ENCODE measurements at regions not wholly inside any gene's neighbourhood (a gene's known extent, or its start where the extent isn't known, plus 50 kb on each side); places are given as distances from the start of the nearest gene placed in this dataset.

DNA sequence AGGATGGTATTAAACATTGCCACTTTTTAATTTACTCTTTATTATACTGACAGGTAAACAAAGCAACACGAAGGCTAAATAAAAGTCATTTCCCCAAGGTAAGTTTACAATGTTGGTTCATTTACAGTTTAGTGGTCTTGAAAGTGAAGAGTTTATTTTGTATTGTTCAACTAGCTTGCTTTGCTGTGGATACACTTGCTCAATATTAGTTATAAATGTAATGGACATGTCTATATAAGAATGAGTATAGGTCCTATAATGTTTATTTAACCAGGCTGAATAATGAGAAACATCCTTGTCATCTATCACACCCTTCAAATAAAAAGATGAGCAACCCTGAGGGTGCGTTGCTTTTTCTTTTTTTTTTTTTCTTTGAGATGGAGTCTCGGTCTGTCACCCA lies 1129.4 kb downstream of the TSN start:
- DNase-seq (no peak), ATAC-seq (ENCODE audit: low FRiP score in 2 of 2) (no peak)
- Histone ChIP-seq H3K4me3 (no peak overlapping the region), H3K27ac (no peak overlapping the region), H3K27me3 (no peaks in the 10 kb centered on the region), H3K4me1 (no peaks in the 10 kb centered on the region), H3K36me3 (no peaks in the 10 kb centered on the region), H3K9me3 (no peaks in the 10 kb centered on the region)
- WGBS, 2 donors: 80 to 82% methylated on average over 3 of the region's 3 CpGs
- TF ChIP-seq POLR2A (IDR thresholded peaks at IDR 0.05) (no peak), EP300 (IDR thresholded peaks at IDR 0.05) (no peak), POLR2AphosphoS5 (IDR thresholded peaks at IDR 0.05) (no peak)
- TF ChIP-seq, protein P1, sequence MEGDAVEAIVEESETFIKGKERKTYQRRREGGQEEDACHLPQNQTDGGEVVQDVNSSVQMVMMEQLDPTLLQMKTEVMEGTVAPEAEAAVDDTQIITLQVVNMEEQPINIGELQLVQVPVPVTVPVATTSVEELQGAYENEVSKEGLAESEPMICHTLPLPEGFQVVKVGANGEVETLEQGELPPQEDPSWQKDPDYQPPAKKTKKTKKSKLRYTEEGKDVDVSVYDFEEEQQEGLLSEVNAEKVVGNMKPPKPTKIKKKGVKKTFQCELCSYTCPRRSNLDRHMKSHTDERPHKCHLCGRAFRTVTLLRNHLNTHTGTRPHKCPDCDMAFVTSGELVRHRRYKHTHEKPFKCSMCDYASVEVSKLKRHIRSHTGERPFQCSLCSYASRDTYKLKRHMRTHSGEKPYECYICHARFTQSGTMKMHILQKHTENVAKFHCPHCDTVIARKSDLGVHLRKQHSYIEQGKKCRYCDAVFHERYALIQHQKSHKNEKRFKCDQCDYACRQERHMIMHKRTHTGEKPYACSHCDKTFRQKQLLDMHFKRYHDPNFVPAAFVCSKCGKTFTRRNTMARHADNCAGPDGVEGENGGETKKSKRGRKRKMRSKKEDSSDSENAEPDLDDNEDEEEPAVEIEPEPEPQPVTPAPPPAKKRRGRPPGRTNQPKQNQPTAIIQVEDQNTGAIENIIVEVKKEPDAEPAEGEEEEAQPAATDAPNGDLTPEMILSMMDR (IDR thresholded peaks at IDR 0.05): no peak

DNA sequence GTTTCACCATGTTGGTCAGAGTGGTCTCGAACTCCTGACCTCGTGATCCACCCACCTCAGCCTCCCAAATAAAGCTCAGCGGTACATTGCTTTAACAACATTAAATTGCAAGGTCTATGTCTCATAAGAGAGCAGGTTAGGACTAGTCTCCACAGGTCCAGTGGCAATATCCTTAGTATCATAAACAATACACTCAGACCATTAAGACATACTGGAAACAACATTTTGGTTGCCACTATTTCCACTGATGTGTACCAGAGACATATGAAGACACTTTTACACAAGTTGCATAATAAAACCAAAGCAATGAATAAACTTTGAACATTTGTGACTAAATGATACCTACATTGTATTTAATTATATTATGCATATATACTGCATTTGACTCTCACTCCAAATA lies 1130.0 kb downstream of the TSN start:
- no peaks in the 10 kb centered on the region for H3K27me3 ChIP-seq
- H3K4me3 ChIP-seq: no peak overlapping the region
- no peak overlapping the region for H3K27ac ChIP-seq
- no peaks in the 10 kb centered on the region for H3K36me3 ChIP-seq
- DNase-seq: no peak
- ATAC-seq (ENCODE audit: low FRiP score in 2 of 2): no peak
- TF ChIP-seq POLR2A (IDR thresholded peaks at IDR 0.05) (no peak), EP300 (IDR thresholded peaks at IDR 0.05) (no peak)
- TF ChIP-seq, protein P1 (IDR thresholded peaks at IDR 0.05): no peak
- no peaks in the 10 kb centered on the region for H3K9me3 ChIP-seq
- H3K4me1 ChIP-seq: no peaks in the 10 kb centered on the region
- 75 to 93% methylated on average over 3 of the region's 3 CpGs for WGBS, 2 donors

DNA sequence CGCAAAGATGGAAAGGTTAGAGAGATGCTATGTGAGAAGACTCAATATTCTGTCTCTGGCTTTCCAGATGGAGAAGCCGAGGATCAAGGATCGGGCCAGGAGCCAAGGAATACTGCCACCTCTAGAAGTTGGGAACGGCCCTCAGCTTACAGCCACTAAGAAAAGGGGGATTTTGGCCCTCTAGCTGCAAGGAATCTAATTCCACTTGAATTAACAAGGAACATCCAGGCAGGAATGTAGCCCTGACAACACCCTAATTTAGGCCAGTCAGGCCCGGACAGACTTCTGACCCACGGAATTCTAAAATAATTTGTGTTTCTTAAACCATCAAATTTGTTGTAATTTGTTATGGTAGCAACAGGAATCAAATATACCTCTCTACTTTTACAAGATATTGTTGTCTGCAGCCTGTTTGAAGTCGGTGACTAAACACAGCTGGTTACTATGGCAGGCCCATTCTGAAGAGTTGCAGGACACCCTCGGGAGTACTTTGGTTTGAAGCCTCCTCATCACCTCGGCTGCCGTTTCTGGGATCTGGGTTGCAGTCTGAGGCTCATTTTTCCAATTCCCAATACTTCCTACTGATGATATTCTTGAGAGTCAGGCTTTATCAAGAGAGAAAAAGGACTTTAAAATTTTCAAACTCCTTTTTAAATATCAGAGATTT lies 1131.2 kb downstream of the TSN start:
- Histone ChIP-seq H3K27ac (no peak overlapping the region), H3K9me3 (no peaks in the 10 kb centered on the region), H3K4me1 (no peaks in the 10 kb centered on the region), H3K4me3 (no peak overlapping the region), H3K27me3 (no peaks in the 10 kb centered on the region), H3K36me3 (no peaks in the 10 kb centered on the region)
- TF ChIP-seq EP300 (IDR thresholded peaks at IDR 0.05): no peak
- TF ChIP-seq POLR2AphosphoS5 (IDR thresholded peaks at IDR 0.05): no peak
- TF ChIP-seq, protein P1 (IDR thresholded peaks at IDR 0.05): no peak
- no peak for TF ChIP-seq POLR2A (IDR thresholded peaks at IDR 0.05)
- ATAC-seq (ENCODE audit: low FRiP score in 2 of 2): no peak
- DNase-seq: no peak
- 82 to 88% methylated on average over 10 of the region's 10 CpGs for WGBS, 2 donors

DNA sequence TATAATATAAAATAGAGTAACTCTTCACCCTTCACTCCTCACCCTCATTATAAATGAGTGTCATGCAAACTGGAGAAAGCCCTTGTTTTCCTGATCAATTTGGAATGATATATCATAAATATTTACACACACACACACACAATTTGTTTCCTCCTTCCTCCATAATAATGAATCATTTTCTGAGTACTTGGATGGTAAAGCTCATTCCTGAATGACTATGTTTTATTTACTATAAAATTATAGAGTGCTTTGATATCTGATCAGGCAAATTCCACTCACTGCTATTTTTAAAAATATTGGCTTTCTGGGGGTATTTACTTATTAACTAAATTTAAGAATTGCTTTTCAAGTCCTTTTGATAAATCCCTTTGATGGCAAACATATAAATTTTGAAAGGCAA lies 1125.5 kb upstream of the CNTNAP5 start:
- no peak for DNase-seq
- no peaks in the 10 kb centered on the region for H3K4me1 ChIP-seq
- ATAC-seq (ENCODE audit: low FRiP score in 2 of 2): no peak
- H3K36me3 ChIP-seq: no peaks in the 10 kb centered on the region
- TF ChIP-seq POLR2AphosphoS5 (IDR thresholded peaks at IDR 0.05): no peak
- no peaks in the 10 kb centered on the region for H3K27me3 ChIP-seq
- no peak overlapping the region for H3K4me3 ChIP-seq
- no peak overlapping the region for H3K27ac ChIP-seq
- H3K9me3 ChIP-seq: no peaks in the 10 kb centered on the region

GRCh38 chr2:122905431-122905830 lies 1119.7 kb upstream of the CNTNAP5 start:
- TF ChIP-seq, protein P1 (IDR thresholded peaks at IDR 0.05): no peak
- TF ChIP-seq POLR2AphosphoS5 (IDR thresholded peaks at IDR 0.05) (no peak), EP300 (IDR thresholded peaks at IDR 0.05) (no peak), POLR2A (IDR thresholded peaks at IDR 0.05) (no peak)
- DNase-seq (no peak), ATAC-seq (ENCODE audit: low FRiP score in 2 of 2) (no peak)
- H3K36me3 ChIP-seq: no peaks in the 10 kb centered on the region
- no peaks in the 10 kb centered on the region for H3K27me3 ChIP-seq
- H3K9me3 ChIP-seq: no peaks in the 10 kb centered on the region
- 74 to 81% methylated on average over 4 of the region's 4 CpGs for WGBS, 2 donors
- no peak overlapping the region for H3K4me3 ChIP-seq
- no peaks in the 10 kb centered on the region for H3K4me1 ChIP-seq
- no peak overlapping the region for H3K27ac ChIP-seq
